ENCODE measurements at regions not wholly inside any gene's neighbourhood (a gene's known extent, or its start where the extent isn't known, plus 50 kb on each side); places are given as distances from the start of the nearest gene placed in this dataset.

DNA sequence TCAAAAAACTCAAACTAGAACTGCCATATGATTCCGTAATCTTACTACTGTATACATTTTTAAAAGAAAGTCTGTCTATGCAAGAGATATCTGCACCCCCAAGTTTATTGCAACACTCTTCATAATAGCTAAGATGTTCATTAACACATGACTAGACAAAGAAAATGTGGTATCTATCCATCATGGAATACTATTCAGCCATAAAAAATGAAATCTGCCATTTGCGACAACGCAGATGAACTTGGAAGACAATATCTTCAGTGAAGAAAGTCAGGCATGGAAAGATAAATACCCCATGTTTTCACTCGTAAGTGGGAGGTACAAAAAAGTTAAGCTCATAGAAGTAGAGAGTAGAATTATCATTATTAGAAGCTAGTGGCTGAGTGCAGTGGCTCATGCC is 87.3 kb upstream of the DHRSX start:
- WGBS (ENCODE audit: insufficient coverage), result 100% methylated on average over 1 of the region's 4 CpGs
- Histone ChIP-seq H3K9me3 (replicated peaks in 1 of 2; ENCODE audit: control insufficient read depth in 1 of 2, insufficient read depth in 1 of 2, low read length in 2 of 2) (peaks cover 0 to 4% of the 10 kb centered on the region in 2 donors), H3K9ac (ENCODE audit: insufficient read depth, low read length, poor library complexity, severe bottlenecking) (no peak overlapping the region), H3K4me2 (replicated peaks; ENCODE audit: extremely low read depth, low read length, poor library complexity, severe bottlenecking) (no peak overlapping the region), H3K27me3 (ENCODE audit: control insufficient read depth in 2 of 2, insufficient read depth in 2 of 2, low read length in 2 of 2) (peaks cover 17 to 19% of the 10 kb centered on the region in 2 donors), H4K20me1 (ENCODE audit: insufficient read depth, low read length) (peaks cover 7% of the 10 kb centered on the region), H3K27ac (ENCODE audit: low read depth in 1 of 2, low read length in 2 of 2) (no peak overlapping the region), H2AFZ (ENCODE audit: insufficient read depth, low read depth, low read length, poor library complexity, severe bottlenecking) (no peak overlapping the region), H3K36me3 (replicated peaks in 1 of 2; ENCODE audit: control insufficient read depth in 1 of 2, insufficient read depth in 2 of 2, low read length in 2 of 2) (no peaks in the 10 kb centered on the region), H3K79me2 (ENCODE audit: insufficient read depth, low read length) (no peaks in the 10 kb centered on the region), H3K4me3 (replicated peaks in 1 of 3; ENCODE audit: low read depth in 2 of 3, low read length in 3 of 3) (no peak overlapping the region), H3K4me1 (ENCODE audit: control insufficient read depth in 1 of 2, insufficient read depth in 2 of 2, low read length in 2 of 2) (no peaks in the 10 kb centered on the region)
- intact Hi-C loops (cut with micrococcal nuclease), result no loop called here
- Mint-ChIP-seq H3K4me1 (peaks cover 3% of the 10 kb centered on the region), H3K27me3 (ENCODE audit: low read depth in 3 of 3) (peaks cover 15 to 38% (median 37%) of the 10 kb centered on the region in 3 donors), H3K4me3 (no peak overlapping the region), H3K9me3 (peaks cover 0 to 6% (median 0%) of the 10 kb centered on the region in 7 donors), H3K27ac (no peak overlapping the region), H3K36me3 (peaks cover 0 to 4% of the 10 kb centered on the region in 2 donors)
- TF ChIP-seq, protein P1, sequence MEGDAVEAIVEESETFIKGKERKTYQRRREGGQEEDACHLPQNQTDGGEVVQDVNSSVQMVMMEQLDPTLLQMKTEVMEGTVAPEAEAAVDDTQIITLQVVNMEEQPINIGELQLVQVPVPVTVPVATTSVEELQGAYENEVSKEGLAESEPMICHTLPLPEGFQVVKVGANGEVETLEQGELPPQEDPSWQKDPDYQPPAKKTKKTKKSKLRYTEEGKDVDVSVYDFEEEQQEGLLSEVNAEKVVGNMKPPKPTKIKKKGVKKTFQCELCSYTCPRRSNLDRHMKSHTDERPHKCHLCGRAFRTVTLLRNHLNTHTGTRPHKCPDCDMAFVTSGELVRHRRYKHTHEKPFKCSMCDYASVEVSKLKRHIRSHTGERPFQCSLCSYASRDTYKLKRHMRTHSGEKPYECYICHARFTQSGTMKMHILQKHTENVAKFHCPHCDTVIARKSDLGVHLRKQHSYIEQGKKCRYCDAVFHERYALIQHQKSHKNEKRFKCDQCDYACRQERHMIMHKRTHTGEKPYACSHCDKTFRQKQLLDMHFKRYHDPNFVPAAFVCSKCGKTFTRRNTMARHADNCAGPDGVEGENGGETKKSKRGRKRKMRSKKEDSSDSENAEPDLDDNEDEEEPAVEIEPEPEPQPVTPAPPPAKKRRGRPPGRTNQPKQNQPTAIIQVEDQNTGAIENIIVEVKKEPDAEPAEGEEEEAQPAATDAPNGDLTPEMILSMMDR (IDR thresholded peaks at IDR 0.05), result no peak
- no peak for DNase-seq

DNA sequence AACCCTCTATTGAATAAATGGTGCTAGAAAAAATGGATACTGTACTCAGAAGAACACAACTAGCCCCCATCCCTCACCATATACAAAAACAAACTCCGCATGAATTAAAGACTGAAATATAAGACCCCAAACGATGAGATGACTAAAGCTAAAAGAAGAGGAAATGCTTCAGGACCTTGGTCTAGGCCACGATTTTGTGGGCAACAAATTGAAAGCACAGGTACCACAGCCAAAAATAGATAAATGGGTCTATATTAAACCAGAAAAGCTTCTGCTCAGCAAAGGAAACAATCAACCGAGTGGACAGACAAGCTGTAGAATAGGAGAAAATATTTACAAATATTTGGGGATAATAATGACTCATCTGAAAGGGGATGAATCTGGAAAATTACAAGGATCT is 86.4 kb upstream of the DHRSX start:
- H2AFZ ChIP-seq (ENCODE audit: insufficient read depth, low read depth, low read length, poor library complexity, severe bottlenecking), result no peak overlapping the region
- H3K9ac ChIP-seq (ENCODE audit: insufficient read depth, low read length, poor library complexity, severe bottlenecking), result no peak overlapping the region
- peaks cover 0 to 6% (median 0%) of the 10 kb centered on the region in 7 donors for H3K9me3 Mint-ChIP-seq
- peaks cover 0 to 4% of the 10 kb centered on the region in 2 donors for H3K36me3 Mint-ChIP-seq
- intact Hi-C loops (cut with micrococcal nuclease), result no loop called here
- H3K9me3 ChIP-seq (replicated peaks in 1 of 2; ENCODE audit: control insufficient read depth in 1 of 2, insufficient read depth in 1 of 2, low read length in 2 of 2), result peaks cover 0 to 12% of the 10 kb centered on the region in 2 donors
- no peak overlapping the region for H3K4me3 Mint-ChIP-seq
- no peak for DNase-seq
- no peak overlapping the region for H3K27ac ChIP-seq (ENCODE audit: low read depth in 1 of 2, low read length in 2 of 2)
- H3K27me3 Mint-ChIP-seq (ENCODE audit: low read depth in 3 of 3), result peaks cover 24 to 46% (median 44%) of the 10 kb centered on the region in 3 donors
- no peaks in the 10 kb centered on the region for H3K79me2 ChIP-seq (ENCODE audit: insufficient read depth, low read length)
- TF ChIP-seq, protein P1 (IDR thresholded peaks at IDR 0.05), result no peak
- H3K27me3 ChIP-seq (ENCODE audit: control insufficient read depth in 2 of 2, insufficient read depth in 2 of 2, low read length in 2 of 2), result peaks cover 26 to 28% of the 10 kb centered on the region in 2 donors
- no peak overlapping the region for H3K27ac Mint-ChIP-seq
- H3K4me1 Mint-ChIP-seq, result peaks cover 3% of the 10 kb centered on the region
- no peaks in the 10 kb centered on the region for H3K36me3 ChIP-seq (replicated peaks in 1 of 2; ENCODE audit: control insufficient read depth in 1 of 2, insufficient read depth in 2 of 2, low read length in 2 of 2)
- H3K4me3 ChIP-seq (replicated peaks in 1 of 3; ENCODE audit: low read depth in 2 of 3, low read length in 3 of 3), result no peak overlapping the region
- no peak overlapping the region for H3K4me2 ChIP-seq (replicated peaks; ENCODE audit: extremely low read depth, low read length, poor library complexity, severe bottlenecking)
- 50% methylated on average over 2 of the region's 4 CpGs for WGBS (ENCODE audit: insufficient coverage)
- H4K20me1 ChIP-seq (ENCODE audit: insufficient read depth, low read length), result no peaks in the 10 kb centered on the region
- no peaks in the 10 kb centered on the region for H3K4me1 ChIP-seq (ENCODE audit: control insufficient read depth in 1 of 2, insufficient read depth in 2 of 2, low read length in 2 of 2)

Measured in CD14-positive monocyte (primary cell).